IMR-90 (cell line): ENCODE measurements at regions not wholly inside any gene's neighbourhood (a gene's known extent, or its start where the extent isn't known, plus 50 kb on each side); places are given as distances from the start of the nearest gene placed in this dataset.

Experiments
- MAZ ChIP-seq: IDR thresholded peaks from 2 replicates; pipeline ENCODE4 v1.6.1; 2012; ENCODE audit warnings: low read depth, mild to moderate bottlenecking, low read length, improper control_type of control experiment, moderate library complexity, borderline replicate concordance
- POLR2A ChIP-seq: IDR thresholded peaks from 2 replicates; pipeline ENCODE4 v1.6.1; 2012; ENCODE audit warnings: mild to moderate bottlenecking, low read depth, low read length
- TF ChIP-seq, protein P1 (sequence below): conservative IDR thresholded peaks from 2 replicates; pipeline ENCODE4 v1.5.1; 2012; ENCODE audit warnings: mild to moderate bottlenecking, low read depth, low read length, improper control_type of control experiment

DNA sequence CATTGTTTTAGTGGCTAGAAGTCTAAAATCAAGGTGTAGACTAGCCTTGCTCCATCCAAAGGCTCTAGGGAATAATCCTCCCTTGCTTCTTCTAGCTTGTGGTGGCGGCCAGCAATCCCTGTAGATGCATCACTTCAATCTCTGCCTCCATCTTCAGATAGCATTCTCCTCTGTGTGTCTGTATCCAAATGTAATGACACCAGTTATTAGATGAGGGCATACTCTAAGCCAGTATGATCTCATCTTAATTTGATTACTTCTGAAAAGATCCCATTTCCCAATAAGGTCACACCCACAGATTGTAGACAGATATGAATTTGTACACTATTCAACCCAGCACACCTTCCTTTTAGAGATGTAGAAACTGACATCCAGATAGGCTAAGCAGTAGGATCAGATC, 334.5 kb upstream of the KCNMB2 start:
- no peak for TF ChIP-seq POLR2A
- TF ChIP-seq, protein P1, sequence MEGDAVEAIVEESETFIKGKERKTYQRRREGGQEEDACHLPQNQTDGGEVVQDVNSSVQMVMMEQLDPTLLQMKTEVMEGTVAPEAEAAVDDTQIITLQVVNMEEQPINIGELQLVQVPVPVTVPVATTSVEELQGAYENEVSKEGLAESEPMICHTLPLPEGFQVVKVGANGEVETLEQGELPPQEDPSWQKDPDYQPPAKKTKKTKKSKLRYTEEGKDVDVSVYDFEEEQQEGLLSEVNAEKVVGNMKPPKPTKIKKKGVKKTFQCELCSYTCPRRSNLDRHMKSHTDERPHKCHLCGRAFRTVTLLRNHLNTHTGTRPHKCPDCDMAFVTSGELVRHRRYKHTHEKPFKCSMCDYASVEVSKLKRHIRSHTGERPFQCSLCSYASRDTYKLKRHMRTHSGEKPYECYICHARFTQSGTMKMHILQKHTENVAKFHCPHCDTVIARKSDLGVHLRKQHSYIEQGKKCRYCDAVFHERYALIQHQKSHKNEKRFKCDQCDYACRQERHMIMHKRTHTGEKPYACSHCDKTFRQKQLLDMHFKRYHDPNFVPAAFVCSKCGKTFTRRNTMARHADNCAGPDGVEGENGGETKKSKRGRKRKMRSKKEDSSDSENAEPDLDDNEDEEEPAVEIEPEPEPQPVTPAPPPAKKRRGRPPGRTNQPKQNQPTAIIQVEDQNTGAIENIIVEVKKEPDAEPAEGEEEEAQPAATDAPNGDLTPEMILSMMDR: no peak
- TF ChIP-seq MAZ: no peak
